ENCODE measurements at regions not wholly inside any gene's neighbourhood (a gene's known extent, or its start where the extent isn't known, plus 50 kb on each side); places are given as distances from the start of the nearest gene placed in this dataset.

DNA sequence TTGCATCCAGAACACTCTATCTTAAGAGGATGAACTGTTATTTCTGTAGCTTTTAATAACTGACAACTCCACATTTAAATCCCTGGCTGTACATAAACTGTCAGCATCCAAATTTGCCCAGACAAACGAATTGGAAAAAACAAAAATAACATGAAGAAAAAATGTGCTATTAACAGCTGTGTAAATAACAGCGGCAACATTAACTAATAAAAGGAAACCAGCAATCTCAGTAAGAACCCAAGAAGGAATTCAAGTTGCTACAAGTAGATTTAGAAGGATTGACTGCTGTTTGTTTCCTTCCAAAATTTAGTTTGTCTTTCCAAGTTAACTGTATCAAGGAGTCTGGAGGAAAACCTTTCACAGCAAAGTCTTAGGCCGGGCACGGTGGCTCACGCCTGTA, 550.6 kb upstream of the MDFIC2 start:
- TF ChIP-seq, protein P1, sequence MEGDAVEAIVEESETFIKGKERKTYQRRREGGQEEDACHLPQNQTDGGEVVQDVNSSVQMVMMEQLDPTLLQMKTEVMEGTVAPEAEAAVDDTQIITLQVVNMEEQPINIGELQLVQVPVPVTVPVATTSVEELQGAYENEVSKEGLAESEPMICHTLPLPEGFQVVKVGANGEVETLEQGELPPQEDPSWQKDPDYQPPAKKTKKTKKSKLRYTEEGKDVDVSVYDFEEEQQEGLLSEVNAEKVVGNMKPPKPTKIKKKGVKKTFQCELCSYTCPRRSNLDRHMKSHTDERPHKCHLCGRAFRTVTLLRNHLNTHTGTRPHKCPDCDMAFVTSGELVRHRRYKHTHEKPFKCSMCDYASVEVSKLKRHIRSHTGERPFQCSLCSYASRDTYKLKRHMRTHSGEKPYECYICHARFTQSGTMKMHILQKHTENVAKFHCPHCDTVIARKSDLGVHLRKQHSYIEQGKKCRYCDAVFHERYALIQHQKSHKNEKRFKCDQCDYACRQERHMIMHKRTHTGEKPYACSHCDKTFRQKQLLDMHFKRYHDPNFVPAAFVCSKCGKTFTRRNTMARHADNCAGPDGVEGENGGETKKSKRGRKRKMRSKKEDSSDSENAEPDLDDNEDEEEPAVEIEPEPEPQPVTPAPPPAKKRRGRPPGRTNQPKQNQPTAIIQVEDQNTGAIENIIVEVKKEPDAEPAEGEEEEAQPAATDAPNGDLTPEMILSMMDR (optimal IDR thresholded peaks at IDR 0.05 in 1 of 3, IDR thresholded peaks at IDR 0.05 in 1 of 3, conservative IDR thresholded peaks at IDR 0.05 in 1 of 3; ENCODE audit: extremely low read depth in 1 of 3, insufficient read depth in 2 of 3, low read length in 3 of 3), result no peak
- TF ChIP-seq EZH2 (IDR thresholded peaks at IDR 0.05; ENCODE audit: low read length), result no peak
- H3K4me2 ChIP-seq (ENCODE audit: control insufficient read depth, extremely low read depth, insufficient read depth, low read depth, low read length), result no peak overlapping the region
- H4K20me1 ChIP-seq (ENCODE audit: control insufficient read depth, extremely low read depth, insufficient read depth, low read length), result no peaks in the 10 kb centered on the region
- no peak overlapping the region for H3K9ac ChIP-seq (ENCODE audit: control insufficient read depth, extremely low read depth, insufficient read depth, low read length)
- H3K36me3 ChIP-seq (ENCODE audit: control insufficient read depth in 2 of 2, extremely low read depth in 1 of 2, insufficient read depth in 2 of 2, low read length in 2 of 2), result no peaks in the 10 kb centered on the region
- no peak overlapping the region for H3K4me3 ChIP-seq (ENCODE audit: control insufficient read depth in 2 of 3, extremely low read depth in 1 of 3, insufficient read depth in 2 of 3, low read depth in 1 of 3, low read length in 3 of 3)
- no peaks in the 10 kb centered on the region for H3K79me2 ChIP-seq (ENCODE audit: control insufficient read depth, insufficient read depth, low read length)
- dilution Hi-C loops (cut with MboI; ENCODE audit: extremely low pct_ligation_motif_present, low sequenced_read_pairs), result no loop called here
- no peaks in the 10 kb centered on the region for H3K9me1 ChIP-seq (ENCODE audit: control insufficient read depth, extremely low read depth, insufficient read depth, low read length)
- H2AFZ ChIP-seq (ENCODE audit: control insufficient read depth, low read length), result no peak overlapping the region
- H3K4me1 ChIP-seq (ENCODE audit: control insufficient read depth, extremely low read depth, insufficient read depth, low read length), result no peaks in the 10 kb centered on the region
- H3K27ac ChIP-seq (ENCODE audit: control insufficient read depth, insufficient read depth, low read length), result no peak overlapping the region
- H3K27me3 ChIP-seq (ENCODE audit: control insufficient read depth, extremely low read depth, insufficient read depth, low read length), result no peaks in the 10 kb centered on the region
- peaks cover 2% of the 10 kb centered on the region for H3K9me3 ChIP-seq (ENCODE audit: control insufficient read depth, low read depth, low read length)
- FAIRE-seq, result no peak
- DNase-seq (ENCODE audit: low read depth, low spot score), result no peak

DNA sequence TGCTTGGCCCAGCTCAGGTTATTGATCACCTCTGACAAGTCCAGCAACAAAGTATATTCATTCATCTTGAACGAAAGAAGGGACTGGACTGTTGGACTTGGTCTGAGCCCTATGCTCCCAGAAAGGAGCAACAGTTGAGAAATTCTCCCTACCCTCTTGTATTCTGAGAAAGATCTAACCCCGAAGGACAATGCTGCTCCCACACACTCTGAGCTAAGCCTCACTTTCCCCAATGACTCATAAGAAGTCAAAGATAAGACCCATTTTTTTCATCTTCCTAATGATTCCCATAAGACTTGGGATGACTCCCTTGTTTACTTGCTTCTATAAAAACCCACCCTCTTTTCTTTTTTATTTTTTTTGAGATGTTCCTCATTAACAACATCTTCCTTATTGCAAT, 549.4 kb upstream of the MDFIC2 start:
- H4K20me1 ChIP-seq (ENCODE audit: control insufficient read depth, extremely low read depth, insufficient read depth, low read length), result no peaks in the 10 kb centered on the region
- no peak for FAIRE-seq
- H3K27ac ChIP-seq (ENCODE audit: control insufficient read depth, insufficient read depth, low read length), result no peak overlapping the region
- peaks cover 2% of the 10 kb centered on the region for H3K4me1 ChIP-seq (ENCODE audit: control insufficient read depth, extremely low read depth, insufficient read depth, low read length)
- no peak overlapping the region for H3K4me3 ChIP-seq (ENCODE audit: control insufficient read depth in 2 of 3, extremely low read depth in 1 of 3, insufficient read depth in 2 of 3, low read depth in 1 of 3, low read length in 3 of 3)
- TF ChIP-seq EZH2 (IDR thresholded peaks at IDR 0.05; ENCODE audit: low read length), result no peak
- TF ChIP-seq, protein P1 (optimal IDR thresholded peaks at IDR 0.05 in 1 of 3, IDR thresholded peaks at IDR 0.05 in 1 of 3, conservative IDR thresholded peaks at IDR 0.05 in 1 of 3; ENCODE audit: extremely low read depth in 1 of 3, insufficient read depth in 2 of 3, low read length in 3 of 3), result no peak
- no peak overlapping the region for H3K4me2 ChIP-seq (ENCODE audit: control insufficient read depth, extremely low read depth, insufficient read depth, low read depth, low read length)
- no peak overlapping the region for H2AFZ ChIP-seq (ENCODE audit: control insufficient read depth, low read length)
- H3K36me3 ChIP-seq (ENCODE audit: control insufficient read depth in 2 of 2, extremely low read depth in 1 of 2, insufficient read depth in 2 of 2, low read length in 2 of 2), result no peaks in the 10 kb centered on the region
- peaks cover 2% of the 10 kb centered on the region for H3K9me3 ChIP-seq (ENCODE audit: control insufficient read depth, low read depth, low read length)
- no peak for DNase-seq (ENCODE audit: low read depth, low spot score)
- H3K9me1 ChIP-seq (ENCODE audit: control insufficient read depth, extremely low read depth, insufficient read depth, low read length), result no peaks in the 10 kb centered on the region
- dilution Hi-C loops (cut with MboI; ENCODE audit: extremely low pct_ligation_motif_present, low sequenced_read_pairs), result no loop called here
- no peak overlapping the region for H3K9ac ChIP-seq (ENCODE audit: control insufficient read depth, extremely low read depth, insufficient read depth, low read length)
- no peaks in the 10 kb centered on the region for H3K79me2 ChIP-seq (ENCODE audit: control insufficient read depth, insufficient read depth, low read length)
- no peaks in the 10 kb centered on the region for H3K27me3 ChIP-seq (ENCODE audit: control insufficient read depth, extremely low read depth, insufficient read depth, low read length)
